Esophagus muscularis mucosa (tissue), 3 donors: ENCODE measurements at regions not wholly inside any gene's neighbourhood (a gene's known extent, or its start where the extent isn't known, plus 50 kb on each side); places are given as distances from the start of the nearest gene placed in this dataset.

Experiments
- POLR2A ChIP-seq: fragments of 450-650 bp; IDR thresholded peaks from one replicate; pipeline ENCODE4 v1.6.1; 2017; ENCODE audit warnings: antibody characterized with exemption, moderate library complexity, mild to moderate bottlenecking, low read depth
- POLR2AphosphoS5 ChIP-seq, 2 donors: sonication (generic); formaldehyde crosslinking; IDR thresholded peaks; one replicate each; pipeline ENCODE4 v1.6.1; 2017; ENCODE audit warnings: antibody characterized with exemption in 2 of 2
- TF ChIP-seq, protein P1 (sequence below), 3 experiments: fragments of 200-600 bp in 2 of 3; fragments of 450-650 bp in 1 of 3; sonication (generic) in 2 of 3; IDR thresholded peaks; one replicate each; pipeline ENCODE4 v1.5.1; 2017 to 2019; ENCODE audit warnings: antibody characterized with exemption in 3 of 3, mild to moderate bottlenecking in 2 of 3, moderate library complexity in 1 of 3

DNA sequence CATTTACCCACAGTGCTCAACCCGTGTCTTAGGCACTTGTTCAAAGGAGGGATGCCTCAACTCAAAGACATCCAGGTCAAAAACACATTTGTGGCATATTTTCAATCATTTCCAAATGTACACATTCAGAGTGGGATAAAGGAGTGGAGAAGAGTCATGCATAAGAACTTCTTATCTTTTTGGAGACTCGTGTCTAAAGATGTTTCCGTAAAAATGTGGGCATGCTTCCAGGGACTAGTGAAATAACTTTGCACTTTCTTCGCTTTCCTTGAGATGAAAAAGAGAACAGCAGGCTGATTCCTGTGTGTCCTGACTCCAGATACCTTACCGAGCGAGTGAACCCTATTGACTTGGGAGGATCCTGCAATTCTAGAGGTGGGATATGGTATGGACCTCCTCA lies 256.6 kb upstream of the KCNJ16 start:
- TF ChIP-seq, protein P1, sequence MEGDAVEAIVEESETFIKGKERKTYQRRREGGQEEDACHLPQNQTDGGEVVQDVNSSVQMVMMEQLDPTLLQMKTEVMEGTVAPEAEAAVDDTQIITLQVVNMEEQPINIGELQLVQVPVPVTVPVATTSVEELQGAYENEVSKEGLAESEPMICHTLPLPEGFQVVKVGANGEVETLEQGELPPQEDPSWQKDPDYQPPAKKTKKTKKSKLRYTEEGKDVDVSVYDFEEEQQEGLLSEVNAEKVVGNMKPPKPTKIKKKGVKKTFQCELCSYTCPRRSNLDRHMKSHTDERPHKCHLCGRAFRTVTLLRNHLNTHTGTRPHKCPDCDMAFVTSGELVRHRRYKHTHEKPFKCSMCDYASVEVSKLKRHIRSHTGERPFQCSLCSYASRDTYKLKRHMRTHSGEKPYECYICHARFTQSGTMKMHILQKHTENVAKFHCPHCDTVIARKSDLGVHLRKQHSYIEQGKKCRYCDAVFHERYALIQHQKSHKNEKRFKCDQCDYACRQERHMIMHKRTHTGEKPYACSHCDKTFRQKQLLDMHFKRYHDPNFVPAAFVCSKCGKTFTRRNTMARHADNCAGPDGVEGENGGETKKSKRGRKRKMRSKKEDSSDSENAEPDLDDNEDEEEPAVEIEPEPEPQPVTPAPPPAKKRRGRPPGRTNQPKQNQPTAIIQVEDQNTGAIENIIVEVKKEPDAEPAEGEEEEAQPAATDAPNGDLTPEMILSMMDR (IDR thresholded peaks at IDR 0.05), result no peak
- TF ChIP-seq POLR2AphosphoS5 (IDR thresholded peaks at IDR 0.05) (no peak), POLR2A (no peak)
